A549 (cell line): ENCODE measurements at regions not wholly inside any gene's neighbourhood (a gene's known extent, or its start where the extent isn't known, plus 50 kb on each side); places are given as distances from the start of the nearest gene placed in this dataset.

Source experiments
- CTCF ChIP-seq: fragments of >200 bp; sonication (Bioruptor Twin); formaldehyde crosslinking; IDR thresholded peaks from 3 replicates; pipeline ENCODE4 v1.5.1; 2016
- EP300 ChIP-seq, 2 experiments: fragments of >200 bp; sonication (Bioruptor Twin); formaldehyde crosslinking; IDR thresholded peaks; 2 replicates in 1 of 2; 3 replicates in 1 of 2; pipeline ENCODE4 v1.6.1; 2016 to 2017
- MAX ChIP-seq: IDR thresholded peaks from 2 replicates; pipeline ENCODE4 v1.6.1; 2012
- SMC3 ChIP-seq: fragments of >200 bp; sonication (Bioruptor Twin); formaldehyde crosslinking; IDR thresholded peaks from 3 replicates; pipeline ENCODE4 v1.6.1; 2018; ENCODE audit warnings: inconsistent platforms

- no peak for TF ChIP-seq CTCF
- TF ChIP-seq EP300 (IDR thresholded peaks at IDR 0.05) = no peak
- no peak for TF ChIP-seq MAX
- TF ChIP-seq SMC3 = no peak
Measured at GRCh38 chr12:97016163-97016562, 109.1 kb downstream of the NEDD1 start.
